Omental fat pad (tissue), 3 donors: ENCODE measurements at regions not wholly inside any gene's neighbourhood (a gene's known extent, or its start where the extent isn't known, plus 50 kb on each side); places are given as distances from the start of the nearest gene placed in this dataset.

ENCODE experiments used
- ATAC-seq: fragments of 150-250 bp; one replicate; pipeline ENCODE4 v1.9.1; 2016; ENCODE audit warnings: mild to moderate bottlenecking, moderate library complexity; ENCODE audit not compliant: low FRiP score
- DNase-seq: peaks from one replicate; pipeline ENCODE4 v3.0.0-alpha.2; 2019; ENCODE audit warnings: low spot score
- TF ChIP-seq, protein P1 (sequence below), 3 donors: fragments of 450-650 bp; IDR thresholded peaks; one replicate each; pipeline ENCODE4 v1.5.1; 2016 to 2017; ENCODE audit warnings: antibody characterized with exemption in 3 of 3, mild to moderate bottlenecking in 3 of 3, moderate library complexity in 2 of 3

DNA sequence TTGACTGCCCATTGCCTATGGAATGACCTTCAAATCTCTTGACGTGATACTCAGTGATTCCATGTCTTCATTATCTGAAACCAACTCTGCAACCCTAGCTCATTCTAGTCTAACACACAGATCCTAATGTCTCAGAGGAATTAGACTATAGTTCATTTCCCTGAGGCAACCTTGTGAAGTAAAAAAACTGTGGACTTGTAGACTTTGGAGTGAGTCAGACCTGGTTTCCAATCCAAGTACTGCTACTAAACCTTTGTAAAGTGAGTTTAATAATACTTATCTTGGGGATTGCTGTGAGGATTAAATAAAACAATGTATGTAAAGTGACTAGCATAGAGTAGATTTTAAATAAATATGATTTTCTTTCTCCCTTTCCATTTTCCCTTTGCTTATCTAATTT, 226.1 kb downstream of the BLID start:
- no peak for ATAC-seq
- no peak for DNase-seq
- TF ChIP-seq, protein P1, sequence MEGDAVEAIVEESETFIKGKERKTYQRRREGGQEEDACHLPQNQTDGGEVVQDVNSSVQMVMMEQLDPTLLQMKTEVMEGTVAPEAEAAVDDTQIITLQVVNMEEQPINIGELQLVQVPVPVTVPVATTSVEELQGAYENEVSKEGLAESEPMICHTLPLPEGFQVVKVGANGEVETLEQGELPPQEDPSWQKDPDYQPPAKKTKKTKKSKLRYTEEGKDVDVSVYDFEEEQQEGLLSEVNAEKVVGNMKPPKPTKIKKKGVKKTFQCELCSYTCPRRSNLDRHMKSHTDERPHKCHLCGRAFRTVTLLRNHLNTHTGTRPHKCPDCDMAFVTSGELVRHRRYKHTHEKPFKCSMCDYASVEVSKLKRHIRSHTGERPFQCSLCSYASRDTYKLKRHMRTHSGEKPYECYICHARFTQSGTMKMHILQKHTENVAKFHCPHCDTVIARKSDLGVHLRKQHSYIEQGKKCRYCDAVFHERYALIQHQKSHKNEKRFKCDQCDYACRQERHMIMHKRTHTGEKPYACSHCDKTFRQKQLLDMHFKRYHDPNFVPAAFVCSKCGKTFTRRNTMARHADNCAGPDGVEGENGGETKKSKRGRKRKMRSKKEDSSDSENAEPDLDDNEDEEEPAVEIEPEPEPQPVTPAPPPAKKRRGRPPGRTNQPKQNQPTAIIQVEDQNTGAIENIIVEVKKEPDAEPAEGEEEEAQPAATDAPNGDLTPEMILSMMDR (IDR thresholded peaks at IDR 0.05): no peak

DNA sequence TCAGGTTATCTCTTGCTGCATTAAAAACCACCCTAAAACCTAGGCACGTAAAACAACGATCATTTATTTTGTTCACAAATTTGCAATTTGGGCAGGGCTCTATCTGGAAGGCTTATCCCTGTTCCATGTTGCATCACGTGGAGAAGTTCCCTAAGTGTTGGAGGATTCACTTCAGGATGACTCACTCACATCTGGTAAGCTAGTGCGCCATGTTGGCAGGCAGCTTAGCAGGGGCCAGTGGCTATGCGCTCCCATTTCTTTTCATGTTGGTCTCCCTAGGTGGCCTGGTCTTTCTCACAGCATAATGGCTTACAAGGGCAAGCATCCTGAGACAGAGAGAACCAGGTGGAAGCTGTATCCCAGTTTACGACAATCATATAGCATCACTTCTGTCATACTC, 226.8 kb downstream of the BLID start:
- DNase-seq: no peak
- TF ChIP-seq, protein P1 (IDR thresholded peaks at IDR 0.05): no peak
- no peak for ATAC-seq

DNA sequence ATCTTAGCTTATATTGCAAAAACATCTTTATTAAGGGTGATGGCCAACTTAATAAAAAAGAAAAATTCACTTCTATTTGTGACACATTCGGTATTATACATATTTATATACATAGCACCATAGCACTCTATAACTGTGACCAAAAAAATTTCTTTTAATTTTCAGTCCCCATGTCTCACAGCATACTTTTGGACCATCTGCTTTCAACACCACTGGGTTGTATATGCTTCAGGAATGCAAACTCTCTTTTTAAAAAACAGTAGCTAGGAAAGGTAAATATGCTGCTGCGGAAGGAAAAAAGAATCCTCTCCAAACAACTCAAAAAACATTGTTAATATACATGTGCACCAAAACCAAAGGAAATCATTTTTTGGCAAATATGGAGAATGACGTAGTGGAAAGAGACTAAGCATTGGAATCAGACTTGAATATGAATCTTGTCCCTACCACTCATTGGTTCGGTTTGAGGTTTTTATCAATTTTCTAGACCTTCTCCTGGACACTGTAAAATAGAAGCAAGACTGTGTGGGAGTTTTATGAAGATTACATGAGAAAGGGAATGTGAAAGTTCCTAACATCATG, 227.9 kb downstream of the BLID start:
- DNase-seq (no peak), ATAC-seq (no peak)
- TF ChIP-seq, protein P1 (IDR thresholded peaks at IDR 0.05): no peak

DNA sequence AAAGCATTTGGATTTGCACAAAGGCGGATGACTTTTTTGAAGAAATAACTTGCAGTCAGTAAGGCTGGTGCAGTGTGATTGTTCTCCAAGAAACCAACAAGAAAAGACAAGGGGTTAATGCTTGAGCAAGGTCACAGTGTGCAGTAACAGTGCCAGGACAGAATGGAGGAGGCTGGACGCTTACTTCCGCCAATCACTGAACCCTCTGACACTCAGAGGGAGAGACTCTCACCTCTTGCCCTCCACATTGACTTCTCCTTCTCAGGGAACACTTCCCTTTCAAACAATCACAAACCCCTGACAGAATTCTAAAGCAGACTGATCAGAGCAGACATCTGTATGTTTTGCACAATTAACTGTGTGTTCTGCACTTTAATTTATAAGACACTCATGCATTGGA, 228.4 kb downstream of the BLID start:
- ATAC-seq (no peak), DNase-seq (no peak)
- TF ChIP-seq, protein P1 (IDR thresholded peaks at IDR 0.05): no peak

DNA sequence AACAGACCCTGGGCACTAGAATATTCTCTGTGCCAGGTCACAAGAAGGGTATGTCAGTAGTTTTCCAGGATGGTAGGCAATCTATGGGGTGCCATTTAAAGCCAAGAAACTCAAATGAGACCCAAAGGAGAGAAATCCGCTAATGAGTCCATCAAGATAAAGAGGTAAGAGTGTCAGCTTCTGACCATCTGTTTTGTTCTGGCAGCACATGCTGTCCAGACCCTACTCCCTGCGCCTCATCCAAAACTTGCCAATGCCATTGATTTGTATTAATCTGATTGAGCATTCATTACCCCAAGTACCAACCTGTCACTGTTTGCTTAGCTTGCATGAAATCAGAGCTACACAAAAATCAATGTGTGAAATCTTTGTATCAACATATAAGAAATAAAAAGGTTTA, 229.0 kb downstream of the BLID start:
- no peak for ATAC-seq
- TF ChIP-seq, protein P1 (IDR thresholded peaks at IDR 0.05): no peak
- DNase-seq: no peak

DNA sequence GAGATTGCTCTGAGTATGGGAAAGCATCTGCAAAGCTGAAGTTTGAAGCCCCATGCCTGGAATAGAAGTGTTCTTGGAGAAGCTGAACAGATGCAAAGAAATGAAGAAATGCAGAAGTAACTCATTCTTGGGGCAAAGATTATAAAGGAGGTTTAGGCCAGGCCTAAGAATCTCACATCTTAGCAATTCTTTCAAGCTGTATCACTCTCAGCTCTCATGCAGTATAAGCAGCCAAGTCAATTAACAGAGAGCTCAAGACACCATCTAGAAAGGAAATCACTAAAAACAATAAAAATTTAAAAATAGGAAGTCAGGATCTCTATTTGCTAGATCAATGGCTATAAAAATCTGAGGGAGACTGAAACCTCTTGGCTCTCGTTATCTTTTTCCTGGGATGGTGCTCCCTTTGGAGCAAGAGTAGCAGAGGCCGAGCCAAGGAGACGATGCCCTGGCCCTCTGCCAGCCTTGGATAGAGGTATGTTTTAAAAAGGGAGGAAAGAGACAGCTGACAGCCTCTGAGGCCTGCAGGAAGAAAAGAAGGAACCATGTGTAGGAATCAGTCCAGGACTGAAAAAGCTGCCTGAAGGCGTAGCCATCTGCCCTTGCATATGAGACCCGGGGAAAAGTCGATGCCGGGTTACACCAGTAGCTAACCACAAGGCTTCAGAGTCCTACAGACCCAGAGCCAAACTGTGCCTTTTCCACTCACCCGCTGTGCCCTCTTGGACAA, 229.8 kb downstream of the BLID start:
- no peak for ATAC-seq
- DNase-seq: peak; percentile 35
- TF ChIP-seq, protein P1 (IDR thresholded peaks at IDR 0.05): no peak

DNA sequence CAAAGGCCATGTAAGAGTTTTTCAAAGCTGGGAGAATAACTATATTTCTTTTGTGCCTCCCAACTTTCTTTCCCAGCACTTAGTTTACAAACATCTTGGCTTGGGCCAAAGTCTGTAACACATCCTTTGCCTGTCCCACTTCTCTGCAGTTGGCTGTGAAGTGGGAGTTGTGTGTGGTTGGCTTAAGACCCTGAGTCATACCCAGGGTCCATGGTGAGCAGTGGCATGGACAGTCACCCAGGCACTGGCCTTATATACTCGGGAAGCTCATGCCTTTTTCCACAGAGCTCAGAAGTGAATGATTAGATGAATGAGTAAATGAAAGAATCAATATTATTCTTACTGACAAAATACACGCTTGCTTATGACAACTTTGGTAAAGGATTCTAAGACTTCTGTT, 231.4 kb downstream of the BLID start:
- TF ChIP-seq, protein P1 (IDR thresholded peaks at IDR 0.05): no peak
- DNase-seq: no peak
- no peak for ATAC-seq
